Caco-2 (cell line): ENCODE measurements at regions not wholly inside any gene's neighbourhood (a gene's known extent, or its start where the extent isn't known, plus 50 kb on each side); places are given as distances from the start of the nearest gene placed in this dataset.

Source experiments
- BruUV-seq: library from RNA; stranded (reverse); fragments of 400-500 nt; replicated peaks from 2 replicates; lab custom pipeline; 2021; lab: Mats Ljungman, UMichigan
- CTCF ChIA-PET: fragments of 300-600 bp; sonication (Branson Sonifier 250); formaldehyde crosslinking; loops from one replicate; lab custom pipeline; 2022; ENCODE audit warnings: antibody characterized with exemption; lab: Charles Lee
- POLR2A ChIA-PET: fragments of 300-600 bp; sonication (Branson Sonifier 250); formaldehyde crosslinking; loops from one replicate; lab custom pipeline; 2022; ENCODE audit warnings: antibody characterized with exemption; lab: Charles Lee
- DNase-seq, 2 experiments: peaks; one replicate each; pipeline versions ENCODE4 v3.0.0 to v3.0.0-alpha.2; 2020 to 2022
- H3K27me3 ChIP-seq: replicated peaks from 2 replicates; pipeline ENCODE4 v1.6.0; 2011; ENCODE audit warnings: low read length; ENCODE audit not compliant: control insufficient read depth, insufficient read depth
- H3K36me3 ChIP-seq: 2 replicates; pipeline ENCODE4 v1.5.1; 2011; ENCODE audit warnings: low read length; ENCODE audit not compliant: control insufficient read depth, insufficient read depth
- H3K4me1 ChIP-seq: fragments of 250-450 bp; sonication (Bioruptor Pico); 2 replicates; pipeline ENCODE4 v1.5.1; 2020; ENCODE audit warnings: mild to moderate bottlenecking
- H3K4me3 ChIP-seq: 2 replicates; pipeline ENCODE4 v1.5.1; 2011; ENCODE audit warnings: low read depth, mild to moderate bottlenecking, control low read depth, low read length
- H3K9me3 ChIP-seq: fragments of 250-450 bp; sonication (Bioruptor Pico); 2 replicates; pipeline ENCODE4 v1.5.1; 2020; ENCODE audit warnings: mild to moderate bottlenecking, moderate library complexity
- H3K27ac Mint-ChIP-seq: one replicate; pipeline ENCODE4 v1.8.0; 2022; ENCODE audit warnings: mixed read lengths; ENCODE audit not compliant: unreplicated experiment
- H3K27me3 Mint-ChIP-seq: one replicate; pipeline ENCODE4 v1.8.0; 2022; ENCODE audit warnings: mixed read lengths; ENCODE audit not compliant: insufficient read depth, unreplicated experiment
- H3K36me3 Mint-ChIP-seq: one replicate; pipeline ENCODE4 v1.8.0; 2022; ENCODE audit warnings: mild to moderate bottlenecking, mixed read lengths; ENCODE audit not compliant: insufficient read depth, unreplicated experiment
- H3K4me1 Mint-ChIP-seq: one replicate; pipeline ENCODE4 v1.8.0; 2022; ENCODE audit warnings: low read depth, mixed read lengths; ENCODE audit not compliant: unreplicated experiment
- H3K4me3 Mint-ChIP-seq: one replicate; pipeline ENCODE4 v1.8.0; 2022; ENCODE audit warnings: mild to moderate bottlenecking, moderate library complexity, mixed read lengths; ENCODE audit not compliant: unreplicated experiment
- H3K9me3 Mint-ChIP-seq: one replicate; pipeline ENCODE4 v1.8.0; 2022; ENCODE audit warnings: mixed read lengths; ENCODE audit not compliant: unreplicated experiment
- CTCF ChIP-seq, 2 experiments: fragments of 200-600 bp in 1 of 2; IDR thresholded peaks; 1 replicate in 1 of 2; 2 replicates in 1 of 2; pipeline versions ENCODE4 v1.5.1 to v1.8.0; 2011 to 2022; ENCODE audit warnings: antibody characterized with exemption in 1 of 2, control low read depth in 1 of 2, inconsistent platforms in 1 of 2, low read depth in 1 of 2, low read length in 1 of 2, mild to moderate bottlenecking in 1 of 2, moderate library complexity in 1 of 2; ENCODE audit not compliant: insufficient read depth in 1 of 2, severe bottlenecking in 1 of 2, unreplicated experiment in 1 of 2
- intact Hi-C: fragments of 100-400 bp; cut with micrococcal nuclease; formaldehyde crosslinking; loops from one replicate; pipeline ENCODE4 v1.10.0; 2022; ENCODE audit not compliant: unreplicated experiment

GRCh38 chr13:87376081-87376480 is 295.1 kb upstream of the SLITRK5 start:
- H3K9me3 ChIP-seq = no peaks in the 10 kb centered on the region
- Mint-ChIP-seq H3K9me3 (peaks cover 10% of the 10 kb centered on the region), H3K4me1 (no peaks in the 10 kb centered on the region), H3K27me3 (no peaks in the 10 kb centered on the region), H3K27ac (no peak overlapping the region), H3K4me3 (no peak overlapping the region), H3K36me3 (no peaks in the 10 kb centered on the region)
- no peaks in the 10 kb centered on the region for H3K4me1 ChIP-seq
- CTCF ChIA-PET = no interaction called here
- TF ChIP-seq CTCF (IDR thresholded peaks at IDR 0.05; ENCODE audit: insufficient read depth in 1 of 2, low read depth in 1 of 2, low read length in 1 of 2, severe bottlenecking in 1 of 2, unreplicated experiment in 1 of 2) = no peak
- BruUV-seq = no TSS peak
- intact Hi-C loops = no loop called here
- no peak overlapping the region for H3K4me3 ChIP-seq
- no peaks in the 10 kb centered on the region for H3K36me3 ChIP-seq
- DNase-seq = no peak
- H3K27me3 ChIP-seq = no peaks in the 10 kb centered on the region
- POLR2A ChIA-PET = no interaction called here

- CTCF ChIA-PET = no interaction called here
- no TSS peak for BruUV-seq
- Mint-ChIP-seq H3K27ac (no peak overlapping the region), H3K36me3 (no peaks in the 10 kb centered on the region), H3K9me3 (no peaks in the 10 kb centered on the region), H3K4me3 (no peak overlapping the region), H3K27me3 (no peaks in the 10 kb centered on the region), H3K4me1 (no peaks in the 10 kb centered on the region)
- no peaks in the 10 kb centered on the region for H3K9me3 ChIP-seq
- no peak for TF ChIP-seq CTCF (IDR thresholded peaks at IDR 0.05; ENCODE audit: insufficient read depth in 1 of 2, low read depth in 1 of 2, low read length in 1 of 2, severe bottlenecking in 1 of 2, unreplicated experiment in 1 of 2)
- H3K4me3 ChIP-seq = no peak overlapping the region
- DNase-seq = no peak
- POLR2A ChIA-PET = no interaction called here
- no peaks in the 10 kb centered on the region for H3K27me3 ChIP-seq
- intact Hi-C loops = no loop called here
- no peaks in the 10 kb centered on the region for H3K4me1 ChIP-seq
- no peaks in the 10 kb centered on the region for H3K36me3 ChIP-seq
Measured at GRCh38 chr13:87384099-87384498, 287.1 kb upstream of the SLITRK5 start.

GRCh38 chr13:87393358-87393757 is 277.8 kb upstream of the SLITRK5 start:
- Mint-ChIP-seq H3K27ac (no peak overlapping the region), H3K9me3 (no peaks in the 10 kb centered on the region), H3K27me3 (no peaks in the 10 kb centered on the region), H3K4me1 (no peaks in the 10 kb centered on the region), H3K4me3 (no peak overlapping the region), H3K36me3 (no peaks in the 10 kb centered on the region)
- no peaks in the 10 kb centered on the region for H3K9me3 ChIP-seq
- DNase-seq = no peak
- TF ChIP-seq CTCF (IDR thresholded peaks at IDR 0.05; ENCODE audit: insufficient read depth in 1 of 2, low read depth in 1 of 2, low read length in 1 of 2, severe bottlenecking in 1 of 2, unreplicated experiment in 1 of 2) = no peak
- POLR2A ChIA-PET = no interaction called here
- intact Hi-C loops = no loop called here
- CTCF ChIA-PET = no interaction called here
- no peaks in the 10 kb centered on the region for H3K4me1 ChIP-seq
- H3K36me3 ChIP-seq = no peaks in the 10 kb centered on the region
- H3K27me3 ChIP-seq = no peaks in the 10 kb centered on the region
- no TSS peak for BruUV-seq
- H3K4me3 ChIP-seq = no peak overlapping the region
